ENCODE measurements at regions not wholly inside any gene's neighbourhood (a gene's known extent, or its start where the extent isn't known, plus 50 kb on each side); places are given as distances from the start of the nearest gene placed in this dataset.
"Not testable (repeated sequence)": the region's sequence is repeated elsewhere in the genome, so short reads cannot be mapped to it uniquely, and the experiment has no call there.

GRCh38 chr6:169406804-169407203, 153.2 kb upstream of the THBS2 start:
- FAIRE-seq: no peak
- TF ChIP-seq TAF1 (IDR thresholded peaks at IDR 0.05; ENCODE audit: low read depth, low read length): no peak
- no peak for TF ChIP-seq PAX5 (IDR thresholded peaks at IDR 0.05; ENCODE audit: insufficient read depth, low read length, severe bottlenecking)
- no peak for TF ChIP-seq POLR2AphosphoS5 (IDR thresholded peaks at IDR 0.05; ENCODE audit: low read depth, low read length)
- no peak for TF ChIP-seq SPI1 (IDR thresholded peaks at IDR 0.05; ENCODE audit: low read depth, low read length)
- no peak for TF ChIP-seq POLR2A (IDR thresholded peaks at IDR 0.05; ENCODE audit: low read depth, low read length)
- no peak for TF ChIP-seq POU2F2 (IDR thresholded peaks at IDR 0.05; ENCODE audit: low read depth, low read length)
- no peak for DNase-seq (ENCODE audit: insufficient read length, low spot score)

GRCh38 chr6:169406034-169406433, 152.4 kb upstream of the THBS2 start:
- TF ChIP-seq POU2F2 (IDR thresholded peaks at IDR 0.05; ENCODE audit: low read depth, low read length) (no peak), POLR2AphosphoS5 (IDR thresholded peaks at IDR 0.05; ENCODE audit: low read depth, low read length) (no peak), POLR2A (IDR thresholded peaks at IDR 0.05; ENCODE audit: low read depth, low read length) (no peak), PAX5 (IDR thresholded peaks at IDR 0.05; ENCODE audit: insufficient read depth, low read length, severe bottlenecking) (no peak), TAF1 (IDR thresholded peaks at IDR 0.05; ENCODE audit: low read depth, low read length) (no peak), SPI1 (IDR thresholded peaks at IDR 0.05; ENCODE audit: low read depth, low read length) (no peak)
- no peak for DNase-seq (ENCODE audit: insufficient read length, low spot score)
- no peak for FAIRE-seq

DNA sequence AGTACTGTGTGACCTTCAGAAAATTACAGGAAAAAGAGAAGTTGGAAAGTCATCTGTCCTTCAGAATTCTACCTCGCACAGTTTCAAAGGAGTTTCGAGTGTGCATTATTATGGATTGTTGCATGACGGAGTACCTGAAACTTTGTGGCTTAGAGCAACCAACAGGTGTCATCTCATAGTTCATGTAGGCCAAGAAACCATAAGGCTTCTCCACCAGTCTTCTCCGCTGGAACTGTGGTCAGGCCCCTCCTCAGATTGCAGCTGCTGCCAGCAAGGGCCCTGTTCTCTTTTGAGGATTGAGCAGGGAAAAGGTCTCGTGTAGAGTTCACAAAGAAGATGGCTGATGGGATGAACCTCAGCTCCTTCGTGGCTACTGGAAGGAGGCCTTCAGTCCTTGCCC, 151.2 kb upstream of the THBS2 start:
- no peak for TF ChIP-seq POU2F2 (IDR thresholded peaks at IDR 0.05; ENCODE audit: low read depth, low read length)
- TF ChIP-seq PAX5 (IDR thresholded peaks at IDR 0.05; ENCODE audit: insufficient read depth, low read length, severe bottlenecking): no peak
- TF ChIP-seq SPI1 (IDR thresholded peaks at IDR 0.05; ENCODE audit: low read depth, low read length): no peak
- TF ChIP-seq POLR2AphosphoS5 (IDR thresholded peaks at IDR 0.05; ENCODE audit: low read depth, low read length): no peak
- TF ChIP-seq POLR2A (IDR thresholded peaks at IDR 0.05; ENCODE audit: low read depth, low read length): no peak
- no peak for TF ChIP-seq TAF1 (IDR thresholded peaks at IDR 0.05; ENCODE audit: low read depth, low read length)
- FAIRE-seq: no peak
- DNase-seq (ENCODE audit: insufficient read length, low spot score): no peak

DNA sequence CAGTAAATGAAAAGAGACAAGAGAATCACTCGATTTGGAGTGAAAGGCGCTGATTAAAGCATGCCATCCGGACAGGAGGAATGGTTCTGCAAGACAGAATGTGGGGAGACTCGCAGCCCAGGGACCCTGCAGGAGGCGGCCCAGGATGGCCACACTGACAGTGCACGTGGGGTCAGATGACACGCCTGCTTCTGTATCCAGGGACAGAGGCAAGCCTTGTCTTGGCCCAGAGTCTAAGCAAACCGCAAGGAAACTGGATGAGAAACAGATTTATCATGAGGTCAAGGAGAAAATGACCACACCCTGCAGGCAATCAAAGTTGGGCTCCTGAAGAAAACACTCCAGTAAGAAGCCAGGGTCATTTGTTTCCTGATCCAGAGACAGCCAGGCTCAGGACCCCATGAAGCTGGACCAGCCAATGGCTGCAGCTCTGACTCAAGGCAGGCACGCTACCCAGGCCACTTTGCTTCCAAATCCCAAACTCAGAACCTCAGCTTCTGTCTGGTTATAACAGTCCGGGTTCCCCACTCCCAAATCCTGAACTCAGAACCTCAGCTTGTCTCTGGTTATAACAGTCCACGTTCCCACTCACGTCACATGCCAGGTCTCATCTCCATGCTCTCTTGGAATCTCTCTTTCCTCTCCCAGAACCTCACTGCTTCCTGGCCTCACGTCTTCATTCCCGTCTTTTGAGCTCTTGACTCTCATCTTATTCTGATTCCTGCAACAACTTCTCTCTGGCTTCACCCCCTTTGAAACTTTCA, 144.9 kb upstream of the THBS2 start:
- TF ChIP-seq POLR2AphosphoS5 (IDR thresholded peaks at IDR 0.05; ENCODE audit: low read depth, low read length) (no peak), SPI1 (IDR thresholded peaks at IDR 0.05; ENCODE audit: low read depth, low read length) (no peak), TAF1 (IDR thresholded peaks at IDR 0.05; ENCODE audit: low read depth, low read length) (no peak), POU2F2 (IDR thresholded peaks at IDR 0.05; ENCODE audit: low read depth, low read length) (no peak), POLR2A (IDR thresholded peaks at IDR 0.05; ENCODE audit: low read depth, low read length) (no peak), PAX5 (IDR thresholded peaks at IDR 0.05; ENCODE audit: insufficient read depth, low read length, severe bottlenecking) (no peak)
- DNase-seq (ENCODE audit: insufficient read length, low spot score): no peak
- no peak for FAIRE-seq

GRCh38 chr6:169397684-169398083, 144.0 kb upstream of the THBS2 start:
- FAIRE-seq: no peak

DNA sequence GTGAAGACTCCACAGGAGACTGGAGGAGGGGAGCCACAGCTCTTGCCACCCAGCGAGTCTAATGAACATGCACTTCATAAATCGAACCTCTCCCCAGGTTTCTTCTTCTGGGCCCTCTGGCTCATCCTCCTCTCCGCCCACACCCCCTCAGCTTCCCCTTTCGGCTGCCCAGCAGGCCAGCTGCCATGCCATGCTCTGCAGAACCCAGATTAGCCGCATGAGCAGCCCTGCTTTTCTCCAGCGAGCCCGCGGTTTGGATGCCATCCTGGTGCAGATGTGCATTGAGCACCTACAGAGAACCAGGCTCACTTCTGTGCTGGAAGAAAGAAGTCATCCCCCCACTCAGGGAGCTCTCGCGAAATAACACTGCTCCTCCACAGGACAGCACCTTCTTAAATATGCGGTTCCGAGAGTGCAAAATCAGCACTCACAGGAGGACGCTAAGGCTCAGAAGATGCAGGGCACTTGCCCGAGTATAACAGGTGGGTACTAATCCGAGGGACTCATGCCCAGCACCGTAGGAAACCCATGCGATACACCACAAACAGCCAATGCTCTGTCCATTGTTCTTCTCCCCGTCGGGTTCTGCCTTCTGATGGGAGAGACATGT, 143.0 kb upstream of the THBS2 start:
- FAIRE-seq (no peak), DNase-seq (ENCODE audit: insufficient read length, low spot score) (no peak)
- TF ChIP-seq POLR2AphosphoS5 (IDR thresholded peaks at IDR 0.05; ENCODE audit: low read depth, low read length): no peak
- no peak for TF ChIP-seq SPI1 (IDR thresholded peaks at IDR 0.05; ENCODE audit: low read depth, low read length)
- TF ChIP-seq POLR2A (IDR thresholded peaks at IDR 0.05; ENCODE audit: low read depth, low read length): no peak
- no peak for TF ChIP-seq TAF1 (IDR thresholded peaks at IDR 0.05; ENCODE audit: low read depth, low read length)
- TF ChIP-seq PAX5 (IDR thresholded peaks at IDR 0.05; ENCODE audit: insufficient read depth, low read length, severe bottlenecking): no peak
- TF ChIP-seq POU2F2 (IDR thresholded peaks at IDR 0.05; ENCODE audit: low read depth, low read length): no peak

More at GRCh38 chr6:169397684-169398083, 144.0 kb upstream of the THBS2 start:
- no peak for DNase-seq (ENCODE audit: insufficient read length, low spot score)
- TF ChIP-seq POLR2AphosphoS5 (IDR thresholded peaks at IDR 0.05; ENCODE audit: low read depth, low read length): no peak
- TF ChIP-seq POLR2A (IDR thresholded peaks at IDR 0.05; ENCODE audit: low read depth, low read length): no peak
- TF ChIP-seq SPI1 (IDR thresholded peaks at IDR 0.05; ENCODE audit: low read depth, low read length): no peak

DNA sequence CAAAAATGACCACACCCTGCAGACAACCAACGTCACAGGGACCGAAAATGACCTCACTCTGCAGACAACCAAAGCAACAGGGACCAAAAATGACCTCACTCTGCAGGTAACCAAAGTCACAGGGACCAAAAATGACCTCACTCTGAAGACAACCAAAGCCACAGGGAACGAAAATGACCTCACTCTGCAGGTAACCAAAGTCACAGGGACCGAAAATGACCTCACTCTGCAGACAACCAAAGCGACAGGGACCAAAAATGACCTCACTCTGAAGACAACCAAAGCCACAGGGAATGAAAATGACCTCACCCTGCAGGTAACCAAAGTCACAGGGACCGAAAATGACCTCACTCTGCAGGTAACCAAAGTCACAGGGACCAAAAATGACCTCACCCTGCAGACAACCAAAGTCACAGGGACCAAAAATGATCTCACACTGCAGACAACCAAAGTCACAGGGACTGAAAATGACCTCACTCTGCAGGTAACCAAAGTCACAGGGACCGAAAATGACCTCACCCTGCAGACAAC, 142.4 kb upstream of the THBS2 start:
- not testable (repeated sequence) for FAIRE-seq; DNase-seq (ENCODE audit: insufficient read length, low spot score)

DNA sequence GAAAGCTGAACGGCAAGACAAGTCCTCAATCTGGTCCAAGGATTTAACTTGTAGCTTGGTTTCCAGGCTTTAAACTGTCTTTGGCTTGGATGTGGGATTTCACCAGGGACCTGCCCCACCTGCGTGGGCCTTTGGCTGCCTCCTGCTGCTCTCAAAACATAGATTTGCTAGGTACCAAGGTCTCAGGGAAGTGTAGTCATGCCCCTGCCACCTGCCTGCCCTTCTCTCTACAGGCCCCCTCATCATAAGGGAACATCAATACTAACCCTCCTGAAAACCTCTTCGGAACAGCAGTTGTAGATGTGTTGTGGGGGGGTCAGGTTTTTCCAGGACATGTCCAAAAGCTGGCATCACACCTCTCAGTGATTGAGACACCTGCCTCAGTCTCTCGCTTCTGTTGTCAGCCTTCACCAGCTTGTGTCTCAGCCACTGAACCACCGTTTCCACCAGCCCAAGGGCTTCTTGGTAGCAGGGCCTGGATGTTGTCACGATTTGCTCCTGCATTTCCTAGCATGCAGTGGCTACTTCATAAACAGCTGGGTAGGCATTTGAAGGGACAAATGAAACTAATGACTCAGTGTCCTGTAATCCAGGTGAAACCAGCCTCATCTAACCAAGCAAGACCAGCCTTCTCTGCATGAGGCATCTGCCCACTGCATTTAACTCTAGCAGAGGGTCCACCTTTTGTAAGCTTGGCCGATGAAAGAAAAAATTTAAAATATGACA, 141.6 kb upstream of the THBS2 start:
- DNase-seq (ENCODE audit: insufficient read length, low spot score) (no peak), FAIRE-seq (no peak)
- TF ChIP-seq POU2F2 (IDR thresholded peaks at IDR 0.05; ENCODE audit: low read depth, low read length): no peak
- TF ChIP-seq PAX5 (IDR thresholded peaks at IDR 0.05; ENCODE audit: insufficient read depth, low read length, severe bottlenecking): no peak
- TF ChIP-seq TAF1 (IDR thresholded peaks at IDR 0.05; ENCODE audit: low read depth, low read length): no peak
- TF ChIP-seq POLR2AphosphoS5 (IDR thresholded peaks at IDR 0.05; ENCODE audit: low read depth, low read length): no peak
- no peak for TF ChIP-seq SPI1 (IDR thresholded peaks at IDR 0.05; ENCODE audit: low read depth, low read length)
- no peak for TF ChIP-seq POLR2A (IDR thresholded peaks at IDR 0.05; ENCODE audit: low read depth, low read length)

DNA sequence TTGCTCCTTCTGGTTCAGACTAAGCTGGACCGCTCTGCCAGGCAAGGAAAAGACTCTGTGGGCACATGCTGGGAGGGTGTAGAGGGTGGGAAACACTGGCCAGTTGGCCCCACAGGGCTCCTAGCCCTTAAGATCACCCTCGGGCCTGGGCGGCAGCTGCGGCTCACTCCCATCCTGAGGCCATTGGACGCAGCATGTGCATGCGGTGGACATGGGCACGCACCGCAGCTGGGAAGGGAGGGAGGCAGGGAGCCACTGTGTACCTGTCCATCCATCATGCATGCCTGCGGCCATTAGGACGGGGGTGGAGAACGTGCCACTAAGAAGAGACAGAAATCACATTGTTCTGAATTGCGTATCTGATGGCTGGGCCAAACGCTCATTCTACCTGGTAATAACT, 140.1 kb upstream of the THBS2 start:
- FAIRE-seq (no peak), DNase-seq (ENCODE audit: insufficient read length, low spot score) (no peak)
- no peak for TF ChIP-seq POLR2A (IDR thresholded peaks at IDR 0.05; ENCODE audit: low read depth, low read length)
